Astrocyte of the spinal cord (primary cell): ENCODE measurements at regions not wholly inside any gene's neighbourhood (a gene's known extent, or its start where the extent isn't known, plus 50 kb on each side); places are given as distances from the start of the nearest gene placed in this dataset.
"Not testable (repeated sequence)": the region's sequence is repeated elsewhere in the genome, so short reads cannot be mapped to it uniquely, and the experiment has no call there.

Source experiments
- DNase-seq: peaks from one replicate; pipeline ENCODE4 v3.0.0; 2011; ENCODE audit warnings: low read depth, low spot score
- H3K4me3 ChIP-seq: 2 replicates; pipeline ENCODE4 v1.5.1; 2011; ENCODE audit warnings: low read depth, mild to moderate bottlenecking, low read length, moderate library complexity
- in situ Hi-C: cut with HindIII; loops from 2 replicates; pipeline ENCODE4 v1.10.0; 2017; ENCODE audit warnings: low sequenced_read_pairs
- TF ChIP-seq, protein P1 (sequence below): IDR thresholded peaks from 2 replicates; pipeline ENCODE4 v1.5.1; 2012; ENCODE audit warnings: low read depth, mild to moderate bottlenecking, low read length, inconsistent platforms

DNA sequence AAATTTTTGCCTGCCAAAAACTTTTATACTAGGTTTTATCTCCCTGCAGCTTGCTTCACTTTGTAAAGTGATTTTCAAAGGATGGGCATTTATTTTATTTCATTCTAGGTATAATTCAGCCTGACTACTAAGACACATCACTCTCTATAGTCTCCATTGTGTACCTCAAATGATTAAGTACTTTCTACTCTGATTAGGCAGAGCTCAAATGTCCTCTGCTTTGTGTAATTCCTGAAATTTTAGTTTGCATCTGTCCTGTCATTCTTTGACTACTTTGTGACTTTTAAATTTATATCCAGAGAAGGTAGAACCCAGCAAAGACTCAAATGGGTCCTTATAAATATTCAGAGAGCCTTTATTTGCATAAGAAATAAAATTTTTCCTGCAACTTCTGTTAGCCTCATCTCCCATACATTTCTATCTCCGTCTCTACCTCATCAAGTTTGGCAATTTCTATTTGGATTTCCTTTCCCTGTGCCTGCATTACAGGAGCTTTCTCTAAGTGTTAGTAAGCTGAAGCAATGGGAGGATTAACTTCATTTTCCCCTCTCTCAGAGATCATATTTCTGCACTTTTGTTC, 1038.0 kb upstream of the ATXN8OS start:
- no peak overlapping the region for H3K4me3 ChIP-seq
- TF ChIP-seq, protein P1, sequence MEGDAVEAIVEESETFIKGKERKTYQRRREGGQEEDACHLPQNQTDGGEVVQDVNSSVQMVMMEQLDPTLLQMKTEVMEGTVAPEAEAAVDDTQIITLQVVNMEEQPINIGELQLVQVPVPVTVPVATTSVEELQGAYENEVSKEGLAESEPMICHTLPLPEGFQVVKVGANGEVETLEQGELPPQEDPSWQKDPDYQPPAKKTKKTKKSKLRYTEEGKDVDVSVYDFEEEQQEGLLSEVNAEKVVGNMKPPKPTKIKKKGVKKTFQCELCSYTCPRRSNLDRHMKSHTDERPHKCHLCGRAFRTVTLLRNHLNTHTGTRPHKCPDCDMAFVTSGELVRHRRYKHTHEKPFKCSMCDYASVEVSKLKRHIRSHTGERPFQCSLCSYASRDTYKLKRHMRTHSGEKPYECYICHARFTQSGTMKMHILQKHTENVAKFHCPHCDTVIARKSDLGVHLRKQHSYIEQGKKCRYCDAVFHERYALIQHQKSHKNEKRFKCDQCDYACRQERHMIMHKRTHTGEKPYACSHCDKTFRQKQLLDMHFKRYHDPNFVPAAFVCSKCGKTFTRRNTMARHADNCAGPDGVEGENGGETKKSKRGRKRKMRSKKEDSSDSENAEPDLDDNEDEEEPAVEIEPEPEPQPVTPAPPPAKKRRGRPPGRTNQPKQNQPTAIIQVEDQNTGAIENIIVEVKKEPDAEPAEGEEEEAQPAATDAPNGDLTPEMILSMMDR, result no peak
- in situ Hi-C loops, result no loop called here
- no peak for DNase-seq

DNA sequence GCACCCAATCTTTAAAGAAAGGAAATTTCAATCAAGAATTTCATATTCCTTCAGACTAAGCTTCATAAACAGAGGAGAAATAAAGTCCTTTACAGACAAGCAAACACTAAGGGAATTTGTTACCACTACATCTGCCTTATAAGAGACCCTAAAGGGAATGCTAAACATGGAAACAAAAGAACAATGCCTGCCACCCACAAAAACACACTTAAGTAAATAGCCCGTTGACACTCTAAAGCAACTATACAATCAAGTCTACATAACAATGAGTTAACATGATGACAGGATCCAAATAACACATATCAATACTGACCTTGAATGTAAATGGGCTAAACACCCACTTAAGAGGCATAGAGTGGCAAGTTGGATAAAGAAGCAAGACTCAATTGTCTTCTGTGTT, 1056.9 kb upstream of the ATXN8OS start:
- in situ Hi-C loops, result no loop called here

DNA sequence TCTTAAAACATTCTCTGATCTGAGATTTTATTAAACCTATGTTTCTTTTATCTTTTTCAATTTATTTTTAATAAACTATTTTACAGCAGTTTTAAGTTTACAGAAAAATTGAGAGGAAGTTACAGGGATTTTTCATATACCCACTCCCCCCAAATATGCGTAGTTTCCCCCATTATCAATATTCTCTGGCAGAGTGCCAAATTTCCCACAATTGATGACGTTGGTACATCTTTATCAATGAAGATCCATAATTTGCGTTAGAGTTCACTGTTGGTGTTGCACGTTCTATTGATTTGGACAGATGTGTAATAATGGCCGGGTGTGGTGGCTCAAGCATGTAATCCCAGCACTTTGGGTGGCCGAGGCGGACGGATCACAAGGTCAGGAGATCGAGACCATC, 1063.0 kb upstream of the ATXN8OS start:
- in situ Hi-C loops, result no loop called here
- no peak for DNase-seq
- TF ChIP-seq, protein P1, result no peak

More for the DNA sequence above, 1056.9 kb upstream of the ATXN8OS start:
- H3K4me3 ChIP-seq, result no peak overlapping the region
- DNase-seq, result no peak
- TF ChIP-seq, protein P1, result no peak

DNA sequence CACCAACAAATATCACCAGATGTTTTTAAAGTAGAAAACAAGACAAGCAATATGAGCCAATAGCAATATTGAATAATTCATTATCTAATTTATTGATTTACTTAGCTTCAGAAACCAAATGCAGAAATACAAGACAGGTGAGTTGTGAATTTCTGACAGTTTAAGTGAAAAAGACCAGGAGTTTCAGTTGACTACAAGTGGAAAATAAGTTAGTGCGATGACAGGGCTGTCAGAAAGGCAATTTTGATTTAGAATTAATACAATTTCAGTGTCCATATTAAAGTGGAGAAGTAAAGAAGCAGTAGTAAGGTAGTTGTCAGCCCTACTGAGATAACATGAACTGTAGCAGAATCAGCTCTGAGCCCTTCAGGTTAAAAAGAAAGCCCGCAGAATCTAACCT, 1066.7 kb upstream of the ATXN8OS start:
- TF ChIP-seq, protein P1, result no peak
- in situ Hi-C loops, result no loop called here
- no peak overlapping the region for H3K4me3 ChIP-seq
- DNase-seq, result no peak

More for the DNA sequence above, 1063.0 kb upstream of the ATXN8OS start:
- no peak overlapping the region for H3K4me3 ChIP-seq

DNA sequence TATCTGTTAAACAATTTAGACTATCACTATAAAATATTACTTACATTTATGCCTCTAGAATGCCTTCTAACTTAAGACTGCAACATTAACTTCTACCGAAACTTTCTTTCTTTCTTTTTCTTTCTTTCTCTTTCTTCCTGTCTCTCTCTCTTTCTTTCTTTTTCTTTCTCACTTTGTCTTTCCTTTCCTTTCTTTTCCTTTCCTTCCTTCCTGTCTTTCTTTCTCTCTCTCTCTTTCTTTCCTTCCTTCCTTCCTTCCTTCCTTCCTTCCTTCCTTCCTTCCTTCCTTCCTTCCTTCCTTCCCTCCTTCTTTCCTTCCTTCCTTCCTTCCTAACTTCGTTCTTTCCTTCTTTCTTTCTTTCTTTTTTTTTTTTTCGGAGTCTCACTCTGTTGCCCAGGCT, 1071.9 kb upstream of the ATXN8OS start:
- H3K4me3 ChIP-seq, result no peak overlapping the region
- TF ChIP-seq, protein P1, result no peak
- no peak for DNase-seq
- in situ Hi-C loops, result no loop called here

DNA sequence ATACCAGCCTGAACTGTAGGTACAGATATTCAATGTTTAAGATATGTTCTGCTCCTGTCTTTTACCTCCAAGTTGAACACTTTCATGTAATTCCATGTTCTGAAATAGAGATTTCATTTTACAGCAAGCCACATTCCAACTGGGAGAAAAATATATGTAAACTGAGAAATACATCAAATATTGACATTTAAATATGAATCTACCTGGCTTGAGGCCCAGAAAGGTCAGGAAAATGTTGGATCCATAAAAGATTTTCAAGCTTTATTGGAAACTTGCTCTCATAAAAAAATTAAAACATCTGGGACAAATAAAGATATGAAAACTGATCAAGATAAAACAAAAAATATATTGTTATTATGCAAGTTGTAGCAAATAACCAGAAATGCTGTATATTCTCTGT, 1078.7 kb upstream of the ATXN8OS start:
- H3K4me3 ChIP-seq, result no peak overlapping the region
- TF ChIP-seq, protein P1, result no peak
- in situ Hi-C loops, result no loop called here
- DNase-seq, result no peak

DNA sequence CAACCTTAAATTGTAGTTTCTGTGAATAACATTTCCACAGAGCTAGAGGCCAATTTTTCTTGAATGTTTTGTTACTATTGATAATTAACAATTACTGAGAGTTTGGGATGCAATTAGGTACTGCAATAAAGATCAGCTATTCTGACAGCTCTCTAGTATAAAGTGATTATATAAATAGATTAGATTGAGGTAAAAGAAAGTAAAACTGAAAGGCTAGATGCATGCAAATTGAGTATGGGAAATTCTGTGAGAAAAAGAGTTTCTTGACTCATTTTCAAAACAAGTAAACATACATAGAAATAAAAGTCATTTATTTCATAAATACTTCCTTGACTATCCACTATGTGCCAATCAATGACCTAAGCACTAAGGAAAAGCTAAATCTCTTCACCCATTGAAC, 1087.5 kb upstream of the ATXN8OS start:
- TF ChIP-seq, protein P1, result no peak
- H3K4me3 ChIP-seq, result no peak overlapping the region
- in situ Hi-C loops, result no loop called here
- DNase-seq, result no peak

DNA sequence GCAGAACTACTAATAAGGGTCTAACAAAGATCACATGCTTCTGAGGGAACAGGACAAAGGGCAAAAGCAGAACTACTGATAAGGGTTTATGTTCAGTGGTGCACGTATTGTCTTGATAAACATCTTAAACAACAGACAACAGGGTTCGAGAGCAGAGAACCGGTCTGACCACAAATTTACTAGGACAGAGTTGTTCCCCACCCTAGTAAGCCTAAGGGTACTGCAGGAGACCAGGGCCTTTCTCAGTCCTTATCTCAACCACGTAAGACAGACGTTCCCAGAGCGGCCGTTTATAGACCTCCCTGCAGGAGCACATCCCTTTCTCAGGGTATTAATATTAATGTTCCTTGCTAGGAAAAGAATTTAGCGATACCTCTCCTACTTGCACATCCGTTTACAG, 1089.5 kb upstream of the ATXN8OS start:
- DNase-seq, in situ Hi-C loops: not testable (repeated sequence)

More for the DNA sequence above, 1089.5 kb upstream of the ATXN8OS start:
- not testable (repeated sequence) for H3K4me3 ChIP-seq
